GM19043 (cell line): ENCODE measurements at regions not wholly inside any gene's neighbourhood (a gene's known extent, or its start where the extent isn't known, plus 50 kb on each side); places are given as distances from the start of the nearest gene placed in this dataset.
"Not testable (repeated sequence)": the region's sequence is repeated elsewhere in the genome, so short reads cannot be mapped to it uniquely, and the experiment has no call there.

ENCODE experiments used
- ATAC-seq: cut with Tn5 transposase; IDR thresholded peaks from one replicate; pipeline ENCODE4 v1.9.1; 2021; ENCODE audit warnings: low read depth; ENCODE audit not compliant: unreplicated experiment

- ATAC-seq: no peak
These were observed 512.1 kb upstream of the SYT4 start for GRCh38 chr18:43789234-43790000.

- no peak for ATAC-seq
These were observed 516.6 kb upstream of the SYT4 start for GRCh38 chr18:43793910-43794309.

GRCh38 chr18:43794363-43794762, 517.1 kb upstream of the SYT4 start:
- no peak for ATAC-seq

GRCh38 chr18:43797347-43797746, 520.1 kb upstream of the SYT4 start:
- no peak for ATAC-seq

GRCh38 chr18:43800584-43800983, 523.3 kb upstream of the SYT4 start:
- ATAC-seq: no peak

GRCh38 chr18:43805646-43806194, 528.4 kb upstream of the SYT4 start:
- ATAC-seq: no peak

GRCh38 chr18:43812627-43813026, 535.3 kb upstream of the SYT4 start:
- no peak for ATAC-seq

- ATAC-seq: no peak
These were observed 542.1 kb upstream of the SYT4 start for GRCh38 chr18:43819397-43819796.

GRCh38 chr18:43819873-43820272, 542.6 kb upstream of the SYT4 start:
- ATAC-seq: no peak

GRCh38 chr18:43825768-43826167, 548.5 kb upstream of the SYT4 start:
- ATAC-seq: no peak

GRCh38 chr18:43826215-43826614, 548.9 kb upstream of the SYT4 start:
- ATAC-seq: no peak

- no peak for ATAC-seq
These were observed 550.0 kb upstream of the SYT4 start for GRCh38 chr18:43827311-43827710.

GRCh38 chr18:43830303-43830702, 553.0 kb upstream of the SYT4 start:
- no peak for ATAC-seq

GRCh38 chr18:43830947-43831346, 553.7 kb upstream of the SYT4 start:
- no peak for ATAC-seq

GRCh38 chr18:43846299-43846698, 569.0 kb upstream of the SYT4 start:
- ATAC-seq: no peak

- ATAC-seq: no peak
These were observed 570.1 kb upstream of the SYT4 start for GRCh38 chr18:43847164-43848091.

GRCh38 chr18:43849831-43850230, 572.5 kb upstream of the SYT4 start:
- not testable (repeated sequence) for ATAC-seq

- ATAC-seq: no peak
These were observed 578.1 kb upstream of the SYT4 start for GRCh38 chr18:43855376-43855775.

GRCh38 chr18:43863180-43863579, 585.9 kb upstream of the SYT4 start:
- no peak for ATAC-seq

GRCh38 chr18:43866696-43867095, 589.4 kb upstream of the SYT4 start:
- ATAC-seq: no peak

- no peak for ATAC-seq
These were observed 591.3 kb upstream of the SYT4 start for GRCh38 chr18:43868497-43868995.
